Colonic mucosa (tissue), 4 donors: ENCODE measurements at regions not wholly inside any gene's neighbourhood (a gene's known extent, or its start where the extent isn't known, plus 50 kb on each side); places are given as distances from the start of the nearest gene placed in this dataset.
"Not testable (repeated sequence)": the region's sequence is repeated elsewhere in the genome, so short reads cannot be mapped to it uniquely, and the experiment has no call there.

Experiments
- DNase-seq: peaks from one replicate; pipeline ENCODE4 v3.0.0-alpha.2; 2020
- H3K27ac ChIP-seq: fragments of 200-600 bp; one replicate; pipeline ENCODE4 v1.8.0; 2021
- H3K27me3 ChIP-seq: fragments of 200-600 bp; one replicate; pipeline ENCODE4 v1.8.0; 2021
- H3K36me3 ChIP-seq: fragments of 200-600 bp; one replicate; pipeline ENCODE4 v1.8.0; 2021
- H3K4me1 ChIP-seq: fragments of 200-600 bp; one replicate; pipeline ENCODE4 v1.8.0; 2021; ENCODE audit warnings: mild to moderate bottlenecking
- H3K4me3 ChIP-seq: fragments of 200-600 bp; one replicate; pipeline ENCODE4 v1.8.0; 2021
- H3K9ac ChIP-seq, 2 donors: one replicate each; pipeline ENCODE4 v1.7.0; 2013; ENCODE audit warnings: control low read depth in 2 of 2, low read depth in 2 of 2, low read length in 2 of 2
- H3K9me3 ChIP-seq: fragments of 200-600 bp; one replicate; pipeline ENCODE4 v1.8.0; 2021
- CTCF ChIP-seq: fragments of 200-600 bp; IDR thresholded peaks from one replicate; pipeline ENCODE4 v1.8.0; 2022; ENCODE audit warnings: antibody characterized with exemption, mild to moderate bottlenecking
- intact Hi-C: fragments of 100-400 bp; cut with DNase I; formaldehyde crosslinking; loops from one replicate; pipeline ENCODE4 v1.14.1; 2022
- donor health status: healthy.
- donor health status: DM: no; HTN: no; CAD: no.
- donor health status: DM: no; HTN: no; CAD: no.

DNA sequence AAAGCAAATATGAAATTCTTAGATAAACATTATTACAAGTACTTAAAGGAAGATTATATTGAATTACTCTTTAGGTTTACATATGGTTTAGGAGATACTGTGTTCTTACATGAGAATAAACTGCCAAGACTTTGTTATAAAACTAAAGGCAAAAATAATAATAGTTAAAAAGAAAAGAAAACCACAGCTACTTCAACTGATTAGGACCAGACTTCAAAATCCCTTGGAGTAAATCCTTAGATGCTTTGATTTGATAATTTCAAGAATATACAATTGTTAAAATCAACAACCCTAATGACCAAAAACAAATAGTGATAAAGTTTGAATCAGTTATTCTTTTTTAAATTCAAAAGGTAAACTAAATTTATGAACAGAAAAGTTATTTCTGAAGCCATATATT, 389.6 kb upstream of the COX7C start:
- no peaks in the 10 kb centered on the region for H3K9me3 ChIP-seq
- no peak for TF ChIP-seq CTCF
- no peak overlapping the region for H3K9ac ChIP-seq
- no peak for DNase-seq
- H3K36me3 ChIP-seq, result no peaks in the 10 kb centered on the region
- H3K27ac ChIP-seq, result no peak overlapping the region
- H3K4me1 ChIP-seq, result no peaks in the 10 kb centered on the region
- no peak overlapping the region for H3K4me3 ChIP-seq
- no peaks in the 10 kb centered on the region for H3K27me3 ChIP-seq
- intact Hi-C loops, result no loop called here

GRCh38 chr5:86232246-86232645, 385.5 kb upstream of the COX7C start:
- Histone ChIP-seq H3K27me3 (no peaks in the 10 kb centered on the region), H3K9me3 (no peaks in the 10 kb centered on the region), H3K36me3 (no peaks in the 10 kb centered on the region), H3K4me1 (no peaks in the 10 kb centered on the region), H3K27ac (no peak overlapping the region), H3K4me3 (no peak overlapping the region), H3K9ac (no peak overlapping the region)
- intact Hi-C loops, result no loop called here
- DNase-seq, result no peak
- no peak for TF ChIP-seq CTCF

GRCh38 chr5:86244153-86244552, 373.6 kb upstream of the COX7C start:
- no peak for DNase-seq
- Histone ChIP-seq H3K9me3 (no peaks in the 10 kb centered on the region), H3K27ac (no peak overlapping the region), H3K36me3 (no peaks in the 10 kb centered on the region), H3K9ac (no peak overlapping the region), H3K4me3 (no peak overlapping the region), H3K4me1 (no peaks in the 10 kb centered on the region), H3K27me3 (no peaks in the 10 kb centered on the region)
- intact Hi-C loops, result no loop called here
- TF ChIP-seq CTCF, result no peak

DNA sequence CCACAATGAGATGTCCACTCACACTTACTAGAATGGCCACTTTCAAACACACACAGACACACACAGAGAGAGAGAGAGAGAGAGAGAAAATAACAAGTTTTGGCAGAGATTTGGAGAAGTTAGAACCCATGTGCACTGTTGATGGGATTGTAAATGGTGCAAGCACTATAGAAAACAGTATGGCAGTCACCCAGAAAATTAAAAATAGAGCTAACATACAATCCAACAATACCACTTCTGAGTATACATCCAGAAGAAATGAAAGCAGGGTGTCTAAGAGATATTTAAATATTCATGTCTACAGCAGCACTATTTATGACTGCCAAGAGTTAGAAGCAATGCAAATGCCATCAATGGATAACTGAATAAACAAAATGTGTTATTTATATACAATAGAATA, 359.9 kb upstream of the COX7C start:
- no peak overlapping the region for H3K9ac ChIP-seq
- no peaks in the 10 kb centered on the region for H3K9me3 ChIP-seq
- no peak for TF ChIP-seq CTCF
- H3K27ac ChIP-seq, result no peak overlapping the region
- H3K4me3 ChIP-seq, result no peak overlapping the region
- intact Hi-C loops, result no loop called here
- no peaks in the 10 kb centered on the region for H3K27me3 ChIP-seq
- no peaks in the 10 kb centered on the region for H3K4me1 ChIP-seq
- H3K36me3 ChIP-seq, result no peaks in the 10 kb centered on the region
- DNase-seq, result no peak

DNA sequence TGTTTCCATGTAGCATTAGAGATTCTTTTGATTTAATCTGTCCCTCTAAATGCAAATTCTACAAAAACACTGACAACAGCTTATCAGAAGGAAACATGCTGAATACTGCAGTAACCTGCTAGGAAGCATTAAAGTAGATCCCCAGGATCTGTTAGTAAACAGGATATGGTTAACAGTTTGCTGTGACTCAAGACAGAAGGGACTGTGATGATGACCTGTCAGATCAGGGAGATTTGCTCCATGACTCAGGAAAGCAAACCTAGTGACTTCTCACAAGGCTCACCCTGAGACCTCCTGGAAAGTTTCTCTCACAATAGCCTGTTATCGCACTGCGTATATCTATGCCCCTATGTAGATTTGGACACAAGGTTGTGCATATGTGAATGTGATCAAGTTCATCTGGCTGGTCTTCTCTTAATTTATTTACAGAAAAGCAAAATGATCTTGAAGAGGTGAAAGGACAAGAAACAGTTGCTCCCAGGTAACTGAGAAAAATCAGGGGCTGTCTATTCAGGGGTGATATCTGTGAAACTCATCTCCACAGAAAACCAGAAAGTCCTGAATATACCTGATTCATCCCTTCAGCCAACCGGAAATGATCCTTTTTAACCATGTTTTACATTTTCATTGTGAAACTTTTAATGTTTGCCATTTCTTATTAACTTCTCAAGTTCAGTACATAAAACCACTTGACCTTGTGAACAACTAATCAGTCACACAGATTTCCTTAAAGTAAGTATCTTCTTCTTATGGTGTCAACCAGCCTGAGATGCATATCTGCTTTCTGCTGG, 333.1 kb upstream of the COX7C start:
- DNase-seq, H3K4me3 ChIP-seq, H3K4me1 ChIP-seq, H3K27ac ChIP-seq, H3K27me3 ChIP-seq, intact Hi-C loops, H3K9ac ChIP-seq, H3K36me3 ChIP-seq, H3K9me3 ChIP-seq: not testable (repeated sequence)

- H3K9ac ChIP-seq, H3K4me1 ChIP-seq, H3K4me3 ChIP-seq, intact Hi-C loops, H3K27me3 ChIP-seq, H3K9me3 ChIP-seq, H3K27ac ChIP-seq, H3K36me3 ChIP-seq, DNase-seq: not testable (repeated sequence)
Observed at GRCh38 chr5:86287437-86287836, 330.3 kb upstream of the COX7C start.

- H3K9me3 ChIP-seq, DNase-seq, H3K4me1 ChIP-seq, intact Hi-C loops, H3K27me3 ChIP-seq, H3K9ac ChIP-seq, H3K36me3 ChIP-seq, H3K4me3 ChIP-seq, H3K27ac ChIP-seq: not testable (repeated sequence)
Observed at GRCh38 chr5:86289786-86290185, 328.0 kb upstream of the COX7C start.

- intact Hi-C loops, H3K36me3 ChIP-seq, H3K4me1 ChIP-seq: not testable (repeated sequence)
Observed at GRCh38 chr5:86292811-86293210, 324.9 kb upstream of the COX7C start.

GRCh38 chr5:86302643-86303042, 315.1 kb upstream of the COX7C start:
- intact Hi-C loops, H3K4me1 ChIP-seq, H3K4me3 ChIP-seq, H3K27ac ChIP-seq, H3K36me3 ChIP-seq, H3K9me3 ChIP-seq, H3K27me3 ChIP-seq, DNase-seq, H3K9ac ChIP-seq: not testable (repeated sequence)

More at GRCh38 chr5:86292811-86293210, 324.9 kb upstream of the COX7C start:
- not testable (repeated sequence) for H3K4me3 ChIP-seq, DNase-seq, H3K27me3 ChIP-seq, H3K9me3 ChIP-seq, H3K27ac ChIP-seq, H3K9ac ChIP-seq
